ENCODE measurements at regions not wholly inside any gene's neighbourhood (a gene's known extent, or its start where the extent isn't known, plus 50 kb on each side); places are given as distances from the start of the nearest gene placed in this dataset.

- H3K9me3 Mint-ChIP-seq: peaks cover 4 to 19% (median 12%) of the 10 kb centered on the region in 7 donors
- TF ChIP-seq, protein P1, sequence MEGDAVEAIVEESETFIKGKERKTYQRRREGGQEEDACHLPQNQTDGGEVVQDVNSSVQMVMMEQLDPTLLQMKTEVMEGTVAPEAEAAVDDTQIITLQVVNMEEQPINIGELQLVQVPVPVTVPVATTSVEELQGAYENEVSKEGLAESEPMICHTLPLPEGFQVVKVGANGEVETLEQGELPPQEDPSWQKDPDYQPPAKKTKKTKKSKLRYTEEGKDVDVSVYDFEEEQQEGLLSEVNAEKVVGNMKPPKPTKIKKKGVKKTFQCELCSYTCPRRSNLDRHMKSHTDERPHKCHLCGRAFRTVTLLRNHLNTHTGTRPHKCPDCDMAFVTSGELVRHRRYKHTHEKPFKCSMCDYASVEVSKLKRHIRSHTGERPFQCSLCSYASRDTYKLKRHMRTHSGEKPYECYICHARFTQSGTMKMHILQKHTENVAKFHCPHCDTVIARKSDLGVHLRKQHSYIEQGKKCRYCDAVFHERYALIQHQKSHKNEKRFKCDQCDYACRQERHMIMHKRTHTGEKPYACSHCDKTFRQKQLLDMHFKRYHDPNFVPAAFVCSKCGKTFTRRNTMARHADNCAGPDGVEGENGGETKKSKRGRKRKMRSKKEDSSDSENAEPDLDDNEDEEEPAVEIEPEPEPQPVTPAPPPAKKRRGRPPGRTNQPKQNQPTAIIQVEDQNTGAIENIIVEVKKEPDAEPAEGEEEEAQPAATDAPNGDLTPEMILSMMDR (IDR thresholded peaks at IDR 0.05): no peak
- peaks cover 5 to 15% of the 10 kb centered on the region in 2 donors for H3K9me3 ChIP-seq (replicated peaks in 1 of 2; ENCODE audit: control insufficient read depth in 1 of 2, insufficient read depth in 1 of 2, low read length in 2 of 2)
- no peak overlapping the region for H3K27ac ChIP-seq (ENCODE audit: low read depth in 1 of 2, low read length in 2 of 2)
- no peaks in the 10 kb centered on the region for H3K36me3 ChIP-seq (replicated peaks in 1 of 2; ENCODE audit: control insufficient read depth in 1 of 2, insufficient read depth in 2 of 2, low read length in 2 of 2)
- H3K27me3 Mint-ChIP-seq (ENCODE audit: low read depth in 3 of 3): no peaks in the 10 kb centered on the region
- no peaks in the 10 kb centered on the region for H3K36me3 Mint-ChIP-seq
- no peaks in the 10 kb centered on the region for H3K4me1 ChIP-seq (ENCODE audit: control insufficient read depth in 1 of 2, insufficient read depth in 2 of 2, low read length in 2 of 2)
- no peak overlapping the region for H3K4me3 ChIP-seq (replicated peaks in 1 of 3; ENCODE audit: low read depth in 2 of 3, low read length in 3 of 3)
- H3K4me1 Mint-ChIP-seq: no peaks in the 10 kb centered on the region
- WGBS (ENCODE audit: insufficient coverage): 85% methylated on average over 1 of the region's 2 CpGs
- no peak overlapping the region for H3K9ac ChIP-seq (ENCODE audit: insufficient read depth, low read length, poor library complexity, severe bottlenecking)
- H3K4me2 ChIP-seq (replicated peaks; ENCODE audit: extremely low read depth, low read length, poor library complexity, severe bottlenecking): no peak overlapping the region
- DNase-seq: no peak
- intact Hi-C loops (cut with micrococcal nuclease): no loop called here
- H4K20me1 ChIP-seq (ENCODE audit: insufficient read depth, low read length): no peaks in the 10 kb centered on the region
- H2AFZ ChIP-seq (ENCODE audit: insufficient read depth, low read depth, low read length, poor library complexity, severe bottlenecking): no peak overlapping the region
- H3K27ac Mint-ChIP-seq: no peak overlapping the region
- H3K79me2 ChIP-seq (ENCODE audit: insufficient read depth, low read length): no peaks in the 10 kb centered on the region
- no peaks in the 10 kb centered on the region for H3K27me3 ChIP-seq (ENCODE audit: control insufficient read depth in 2 of 2, insufficient read depth in 2 of 2, low read length in 2 of 2)
- H3K4me3 Mint-ChIP-seq: no peak overlapping the region
Measured at GRCh38 chr5:18630458-18631045, 996.3 kb downstream of the TAF11L14 start.

DNA sequence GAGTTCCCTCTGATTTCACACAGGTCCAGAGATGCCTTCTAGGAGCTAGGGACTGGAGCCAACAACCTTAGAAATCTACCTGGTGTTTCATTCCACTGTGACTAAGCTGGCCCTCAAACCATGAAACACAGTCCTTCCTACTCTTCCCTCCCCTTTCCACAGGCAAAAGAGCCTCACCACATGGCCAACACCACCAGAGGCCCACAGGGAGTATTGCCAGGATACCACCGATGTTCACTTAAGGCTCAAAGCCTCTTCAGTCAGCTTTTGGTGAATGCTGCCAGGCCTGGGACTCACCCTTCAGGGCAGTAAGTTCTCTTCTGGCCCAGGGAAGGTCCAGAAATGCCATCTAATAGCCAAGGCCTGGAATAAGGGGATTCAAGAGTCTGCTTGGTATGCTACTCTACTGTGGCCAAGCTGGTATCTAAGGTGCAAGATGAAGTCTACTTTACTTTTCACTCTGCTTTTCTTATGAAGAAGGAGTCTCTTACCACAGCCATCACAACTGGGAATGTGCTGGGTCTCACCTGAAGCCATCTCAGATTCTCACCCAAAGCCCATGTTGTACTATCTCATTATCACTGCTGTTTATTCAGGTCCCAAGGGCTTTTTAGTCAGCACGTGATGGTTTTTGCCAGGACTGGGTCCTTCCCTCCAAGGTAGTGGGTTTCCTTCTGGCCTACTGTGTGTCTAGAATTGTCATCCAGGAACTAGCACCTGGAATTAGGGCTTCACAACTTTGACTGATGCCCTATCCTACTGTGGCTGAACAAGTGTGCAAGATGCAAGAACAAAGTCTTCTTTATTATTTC lies 1018.4 kb downstream of the TAF11L14 start:
- H3K9me3 Mint-ChIP-seq: peaks cover 5 to 13% (median 10%) of the 10 kb centered on the region in 7 donors
- no peak overlapping the region for H3K4me3 ChIP-seq (replicated peaks in 1 of 3; ENCODE audit: low read depth in 2 of 3, low read length in 3 of 3)
- no peak overlapping the region for H3K27ac Mint-ChIP-seq
- WGBS (ENCODE audit: insufficient coverage): 89% methylated on average over 1 of the region's 2 CpGs
- no peak overlapping the region for H3K4me3 Mint-ChIP-seq
- H3K9ac ChIP-seq (ENCODE audit: insufficient read depth, low read length, poor library complexity, severe bottlenecking): no peak overlapping the region
- H3K4me1 Mint-ChIP-seq: no peaks in the 10 kb centered on the region
- H3K4me2 ChIP-seq (replicated peaks; ENCODE audit: extremely low read depth, low read length, poor library complexity, severe bottlenecking): no peak overlapping the region
- peaks cover 0 to 2% (median 2%) of the 10 kb centered on the region in 3 donors for H3K27me3 Mint-ChIP-seq (ENCODE audit: low read depth in 3 of 3)
- H3K4me1 ChIP-seq (ENCODE audit: control insufficient read depth in 1 of 2, insufficient read depth in 2 of 2, low read length in 2 of 2): no peaks in the 10 kb centered on the region
- TF ChIP-seq, protein P1 (IDR thresholded peaks at IDR 0.05): no peak
- no peaks in the 10 kb centered on the region for H3K36me3 ChIP-seq (replicated peaks in 1 of 2; ENCODE audit: control insufficient read depth in 1 of 2, insufficient read depth in 2 of 2, low read length in 2 of 2)
- H3K27me3 ChIP-seq (ENCODE audit: control insufficient read depth in 2 of 2, insufficient read depth in 2 of 2, low read length in 2 of 2): no peaks in the 10 kb centered on the region
- no peak overlapping the region for H3K27ac ChIP-seq (ENCODE audit: low read depth in 1 of 2, low read length in 2 of 2)
- H3K36me3 Mint-ChIP-seq: no peaks in the 10 kb centered on the region
- no peaks in the 10 kb centered on the region for H3K79me2 ChIP-seq (ENCODE audit: insufficient read depth, low read length)
- DNase-seq: no peak
- H3K9me3 ChIP-seq (replicated peaks in 1 of 2; ENCODE audit: control insufficient read depth in 1 of 2, insufficient read depth in 1 of 2, low read length in 2 of 2): peaks cover 16 to 17% of the 10 kb centered on the region in 2 donors
- no peaks in the 10 kb centered on the region for H4K20me1 ChIP-seq (ENCODE audit: insufficient read depth, low read length)
- intact Hi-C loops (cut with micrococcal nuclease): no loop called here
- no peak overlapping the region for H2AFZ ChIP-seq (ENCODE audit: insufficient read depth, low read depth, low read length, poor library complexity, severe bottlenecking)

Measured in CD14-positive monocyte (primary cell).